HepG2 (cell line): ENCODE measurements at regions not wholly inside any gene's neighbourhood (a gene's known extent, or its start where the extent isn't known, plus 50 kb on each side); places are given as distances from the start of the nearest gene placed in this dataset.

Source experiments
- ATAC-seq: fragments of 200-7000 bp; cut with Tn5 transposase; 3 replicates; pipeline ENCODE4 v1.9.1; 2020; ENCODE audit warnings: mild to moderate bottlenecking, moderate library complexity
- BruUV-seq: library from RNA; stranded (reverse); fragments of 400-500 nt; replicated peaks from 2 replicates; lab custom pipeline; 2021; lab: Mats Ljungman, UMichigan
- CTCF ChIA-PET: fragments of 300-600 bp; formaldehyde crosslinking; extraction: SDS; loops from one replicate; lab custom pipeline; 2021; ENCODE audit warnings: low total read pairs, inconsistent platforms, low intra/inter-chr PET ratio; lab: Yijun Ruan, JAX
- POLR2A ChIA-PET: fragments of 350-600 bp; sonication (Branson Sonifier 250); formaldehyde crosslinking; loops from one replicate; lab custom pipeline; 2020; ENCODE audit warnings: antibody characterized with exemption, inconsistent platforms; lab: Yijun Ruan, JAX
- DNase-seq: peaks from one replicate; pipeline ENCODE4 v3.0.0-alpha.2; 2015; ENCODE audit warnings: low spot score
- FAIRE-seq: peaks from 3 replicates; lab custom pipeline; 2011; peaks lifted over from hg19 to GRCh38; lab: Jason Lieb, UNC
- H2AFZ ChIP-seq: one replicate; pipeline ENCODE4 v1.6.1; 2011; ENCODE audit warnings: low read length, inconsistent platforms
- H3K27ac ChIP-seq: fragments of 300-600 bp; 3 replicates; pipeline ENCODE4 v1.8.0; 2011; ENCODE audit warnings: mixed run types, mild to moderate bottlenecking, mixed read lengths, low read length, inconsistent platforms; ENCODE audit not compliant: insufficient read depth; ENCODE audit errors: extremely low read length
- H3K27me3 ChIP-seq, 2 experiments: fragments of 200-600 bp in 1 of 2; 2 replicates in 1 of 2; 3 replicates in 1 of 2; pipeline versions ENCODE4 v1.6.0 to v1.8.0; 2011; ENCODE audit warnings: low read length in 2 of 2, mild to moderate bottlenecking in 2 of 2, moderate library complexity in 2 of 2, inconsistent platforms in 1 of 2; ENCODE audit not compliant: insufficient read depth in 2 of 2, control insufficient read depth in 1 of 2
- H3K36me3 ChIP-seq, 2 experiments: fragments of 200-600 bp in 1 of 2; replicated peaks in 1 of 2; 2 replicates in 1 of 2; 3 replicates in 1 of 2; pipeline versions ENCODE4 v1.5.1 to v1.8.0; 2011; ENCODE audit warnings: low read length in 2 of 2, inconsistent platforms in 1 of 2; ENCODE audit not compliant: insufficient read depth in 2 of 2, control insufficient read depth in 1 of 2
- H3K4me1 ChIP-seq: 2 replicates; pipeline ENCODE4 v1.5.1; 2012; ENCODE audit warnings: low read length, inconsistent platforms; ENCODE audit not compliant: insufficient read depth
- H3K4me2 ChIP-seq: 2 replicates; pipeline ENCODE4 v1.6.0; 2011; ENCODE audit warnings: low read depth, low read length, inconsistent platforms
- H3K4me3 ChIP-seq, 3 experiments: fragments of 200-600 bp in 1 of 3; sonication (generic), shearing (Covaris generic) in 1 of 3; replicated peaks in 1 of 3; 2 replicates each; pipeline ENCODE4 v1.5.1; 2011 to 2016; ENCODE audit warnings: low read length in 3 of 3, inconsistent platforms in 2 of 3, low read depth in 2 of 3, mild to moderate bottlenecking in 2 of 3, control low read depth in 1 of 3, mixed read lengths in 1 of 3; ENCODE audit not compliant: insufficient read depth in 1 of 3
- H3K79me2 ChIP-seq: one replicate; pipeline ENCODE4 v1.6.1; 2011; ENCODE audit warnings: low read length, inconsistent platforms; ENCODE audit not compliant: insufficient read depth
- H3K9ac ChIP-seq: 2 replicates; pipeline ENCODE4 v1.6.0; 2011; ENCODE audit warnings: mild to moderate bottlenecking, low read depth, low read length, inconsistent platforms; ENCODE audit not compliant: insufficient read depth
- H3K9me3 ChIP-seq: 2 replicates; pipeline ENCODE4 v1.5.1; 2012; ENCODE audit warnings: mild to moderate bottlenecking, low read length
- H4K20me1 ChIP-seq: 2 replicates; pipeline ENCODE4 v1.6.0; 2011; ENCODE audit warnings: inconsistent platforms, mild to moderate bottlenecking, low read length, moderate library complexity; ENCODE audit not compliant: insufficient read depth
- ASH2L ChIP-seq: fragments of 300-600, 200-600 bp; sonication (generic); IDR thresholded peaks from 2 replicates; pipeline ENCODE4 v1.7.0; 2017; ENCODE audit warnings: low read depth, mild to moderate bottlenecking, moderate library complexity, mixed read lengths, low read length; ENCODE audit not compliant: insufficient read length
- DMTF1 ChIP-seq: sonication (generic); formaldehyde crosslinking; IDR thresholded peaks from 2 replicates; pipeline ENCODE4 v1.4.0; 2020; ENCODE audit warnings: mild to moderate bottlenecking, missing genetic modification reagents
- EED ChIP-seq: sonication (generic); formaldehyde crosslinking; IDR thresholded peaks from 2 replicates; pipeline ENCODE4 v1.5.0; 2020; ENCODE audit warnings: mild to moderate bottlenecking, missing genetic modification reagents
- FOXP1 ChIP-seq, 2 experiments: fragments of 450-650 bp in 1 of 2; IDR thresholded peaks; 2 replicates each; pipeline ENCODE4 v1.6.1; 2017 to 2018; ENCODE audit warnings: antibody characterized with exemption in 1 of 2
- NCOA5 ChIP-seq: sonication (generic); formaldehyde crosslinking; IDR thresholded peaks from 2 replicates; pipeline ENCODE4 v1.4.0; 2020; ENCODE audit warnings: missing genetic modification reagents
- PLSCR1 ChIP-seq: sonication (generic); formaldehyde crosslinking; IDR thresholded peaks from 2 replicates; pipeline ENCODE4 v1.5.0; 2020; ENCODE audit warnings: missing genetic modification reagents, mild to moderate bottlenecking, borderline replicate concordance
- SMARCC2 ChIP-seq: fragments of 450-650 bp; IDR thresholded peaks from 2 replicates; pipeline ENCODE4 v1.6.1; 2017; ENCODE audit warnings: antibody characterized with exemption, mild to moderate bottlenecking
- SMC3 ChIP-seq: IDR thresholded peaks from 2 replicates; pipeline ENCODE4 v1.6.1; 2011; ENCODE audit warnings: low read length, improper control_type of control experiment
- SNAI1 ChIP-seq: sonication (generic); formaldehyde crosslinking; IDR thresholded peaks from 2 replicates; pipeline ENCODE4 v1.5.0; 2020; ENCODE audit warnings: mild to moderate bottlenecking, missing genetic modification reagents, borderline replicate concordance
- SYNCRIP ChIP-seq: fragments of 200-400 bp; formaldehyde crosslinking; IDR thresholded peaks from 2 replicates; pipeline ENCODE4 v1.6.1; 2018; ENCODE audit warnings: mild to moderate bottlenecking, low read depth, low read length; ENCODE audit not compliant: insufficient read depth
- TBX2 ChIP-seq: sonication (generic); formaldehyde crosslinking; IDR thresholded peaks from 2 replicates; pipeline ENCODE4 v1.5.0; 2020; ENCODE audit warnings: missing genetic modification reagents, mild to moderate bottlenecking, borderline replicate concordance
- ZNF282 ChIP-seq: fragments of 450-650 bp; IDR thresholded peaks from 2 replicates; pipeline ENCODE4 v1.6.1; 2018; ENCODE audit not compliant: partially characterized antibody
- ZZZ3 ChIP-seq: sonication (generic); formaldehyde crosslinking; IDR thresholded peaks from 2 replicates; pipeline ENCODE4 v1.4.0; 2020; ENCODE audit warnings: missing genetic modification reagents, mild to moderate bottlenecking, borderline replicate concordance
- WGBS: methylation state at CpG from one replicate; pipeline ENCODE4 v1.1.6; 2017; ENCODE audit warnings: low lambda C conversion rate; 5-methylcytosine and 5-hydroxymethylcytosine counted together
- in situ Hi-C: cut with HindIII; loops from 2 replicates; pipeline ENCODE4 v1.10.0; 2017; ENCODE audit warnings: low pct_unique_long_range_greater_than_20kb; ENCODE audit not compliant: extremely low pct_ligation_motif_present
- intact Hi-C: fragments of 100-400 bp; cut with micrococcal nuclease; formaldehyde crosslinking; loops from one replicate; pipeline ENCODE4 v1.10.0; 2022; ENCODE audit not compliant: unreplicated experiment
- TF ChIP-seq, protein P1 (sequence below): sonication (generic); formaldehyde crosslinking; IDR thresholded peaks from 2 replicates; pipeline ENCODE4 v1.4.0; 2020; ENCODE audit warnings: missing genetic modification reagents

GRCh38 chr5:96066386-96066719, 104.7 kb upstream of the ELL2 start:
- Histone ChIP-seq H3K27me3 (no peaks in the 10 kb centered on the region), H3K9me3 (no peaks in the 10 kb centered on the region), H4K20me1 (no peaks in the 10 kb centered on the region), H3K9ac (no peak overlapping the region), H3K27ac (no peak overlapping the region), H3K79me2 (no peaks in the 10 kb centered on the region), H3K4me1 (peaks cover 26% of the 10 kb centered on the region), H3K36me3 (no peaks in the 10 kb centered on the region), H3K4me2 (no peak overlapping the region), H3K4me3 (no peak overlapping the region), H2AFZ (no peak overlapping the region)
- TF ChIP-seq, protein P1, sequence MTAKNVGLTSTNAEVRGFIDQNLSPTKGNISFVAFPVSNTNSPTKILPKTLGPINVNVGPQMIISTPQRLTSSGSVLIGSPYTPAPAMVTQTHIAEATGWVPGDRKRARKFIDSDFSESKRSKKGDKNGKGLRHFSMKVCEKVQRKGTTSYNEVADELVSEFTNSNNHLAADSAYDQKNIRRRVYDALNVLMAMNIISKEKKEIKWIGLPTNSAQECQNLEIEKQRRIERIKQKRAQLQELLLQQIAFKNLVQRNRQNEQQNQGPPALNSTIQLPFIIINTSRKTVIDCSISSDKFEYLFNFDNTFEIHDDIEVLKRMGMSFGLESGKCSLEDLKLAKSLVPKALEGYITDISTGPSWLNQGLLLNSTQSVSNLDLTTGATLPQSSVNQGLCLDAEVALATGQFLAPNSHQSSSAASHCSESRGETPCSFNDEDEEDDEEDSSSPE (CRISPR knock-in tag): no peak
- no peak for TF ChIP-seq NCOA5 (CRISPR knock-in tag)
- TF ChIP-seq ZZZ3 (CRISPR knock-in tag): no peak
- TF ChIP-seq SYNCRIP: no peak
- no peak for TF ChIP-seq EED
- TF ChIP-seq TBX2 (CRISPR knock-in tag): no peak
- no peak for TF ChIP-seq SNAI1 (CRISPR knock-in tag)
- TF ChIP-seq SMARCC2: no peak
- TF ChIP-seq PLSCR1: no peak
- no peak for TF ChIP-seq DMTF1 (CRISPR knock-in tag)
- TF ChIP-seq ASH2L: no peak
- TF ChIP-seq SMC3: no peak
- no peak for TF ChIP-seq FOXP1 (IDR thresholded peaks at IDR 0.05)
- TF ChIP-seq FOXP1 (CRISPR knock-in tag; IDR thresholded peaks at IDR 0.05): no peak
- no peak for TF ChIP-seq ZNF282
- in situ Hi-C loops: no loop called here
- CTCF ChIA-PET: no interaction called here
- FAIRE-seq (no peak), ATAC-seq (no peak), DNase-seq (no peak)
- intact Hi-C loops: no loop called here
- POLR2A ChIA-PET: no interaction called here
- WGBS: 98% methylated on average over 1 of the region's 1 CpG
- BruUV-seq: no TSS peak
